Mammary epithelial cell (primary cell): ENCODE measurements at regions not wholly inside any gene's neighbourhood (a gene's known extent, or its start where the extent isn't known, plus 50 kb on each side); places are given as distances from the start of the nearest gene placed in this dataset.

Source experiments
- CTCF ChIP-seq, 2 donors: IDR thresholded peaks in 1 of 2; conservative IDR thresholded peaks in 1 of 2; 2 replicates each; pipeline ENCODE4 v1.5.1; 2011 to 2012; ENCODE audit warnings: inconsistent platforms in 2 of 2, low read length in 2 of 2, mild to moderate bottlenecking in 2 of 2, control low read depth in 1 of 2, low read depth in 1 of 2; ENCODE audit not compliant: insufficient read depth in 1 of 2; ENCODE audit errors: extremely low read depth in 1 of 2
- EZH2 ChIP-seq: IDR thresholded peaks from 2 replicates; pipeline ENCODE4 v1.6.1; 2012; ENCODE audit warnings: low read length, inconsistent platforms, borderline replicate concordance

- TF ChIP-seq CTCF (conservative IDR thresholded peaks at IDR 0.05 in 1 of 2, IDR thresholded peaks at IDR 0.05 in 1 of 2; ENCODE audit: extremely low read depth in 1 of 2, insufficient read depth in 1 of 2, low read depth in 1 of 2, low read length in 2 of 2): no peak
- TF ChIP-seq EZH2: no peak
Observed at GRCh38 chr16:49055291-49055690, 226.3 kb downstream of the CBLN1 start.
